ENCODE measurements at regions not wholly inside any gene's neighbourhood (a gene's known extent, or its start where the extent isn't known, plus 50 kb on each side); places are given as distances from the start of the nearest gene placed in this dataset.
A peak's percentile ranks its signal among the peaks of the same experiment; 100 is the strongest.

- H3K4me3 ChIP-seq (ENCODE audit: low read length), result no peak overlapping the region
- DNase-seq, result no peak
- H3K36me3 ChIP-seq (ENCODE audit: control insufficient read depth, insufficient read depth, low read length), result no peaks in the 10 kb centered on the region
- no peaks in the 10 kb centered on the region for H3K27me3 ChIP-seq (ENCODE audit: control insufficient read depth, insufficient read depth, low read length)
- no CpG with 5 or more reads among the region's 3 CpGs for WGBS (ENCODE audit: insufficient coverage)
- no peaks in the 10 kb centered on the region for H3K9me3 ChIP-seq (replicated peaks; ENCODE audit: control insufficient read depth, low read depth, low read length)
- H3K27ac ChIP-seq (ENCODE audit: low read length), result no peak overlapping the region
- no peaks in the 10 kb centered on the region for H3K4me1 ChIP-seq (ENCODE audit: control insufficient read depth, insufficient read depth, low read length)
These were observed 533.2 kb upstream of the PCDH9 start for GRCh38 chr13:67763384-67763783.

GRCh38 chr13:67758975-67759374, 528.8 kb upstream of the PCDH9 start:
- H3K36me3 ChIP-seq (ENCODE audit: control insufficient read depth, insufficient read depth, low read length), result no peaks in the 10 kb centered on the region
- 60% methylated on average over 1 of the region's 5 CpGs for WGBS (ENCODE audit: insufficient coverage)
- H3K27ac ChIP-seq (ENCODE audit: low read length), result no peak overlapping the region
- H3K4me3 ChIP-seq (ENCODE audit: low read length), result no peak overlapping the region
- no peaks in the 10 kb centered on the region for H3K9me3 ChIP-seq (replicated peaks; ENCODE audit: control insufficient read depth, low read depth, low read length)
- DNase-seq, result no peak
- no peaks in the 10 kb centered on the region for H3K27me3 ChIP-seq (ENCODE audit: control insufficient read depth, insufficient read depth, low read length)
- H3K4me1 ChIP-seq (ENCODE audit: control insufficient read depth, insufficient read depth, low read length), result no peaks in the 10 kb centered on the region

DNA sequence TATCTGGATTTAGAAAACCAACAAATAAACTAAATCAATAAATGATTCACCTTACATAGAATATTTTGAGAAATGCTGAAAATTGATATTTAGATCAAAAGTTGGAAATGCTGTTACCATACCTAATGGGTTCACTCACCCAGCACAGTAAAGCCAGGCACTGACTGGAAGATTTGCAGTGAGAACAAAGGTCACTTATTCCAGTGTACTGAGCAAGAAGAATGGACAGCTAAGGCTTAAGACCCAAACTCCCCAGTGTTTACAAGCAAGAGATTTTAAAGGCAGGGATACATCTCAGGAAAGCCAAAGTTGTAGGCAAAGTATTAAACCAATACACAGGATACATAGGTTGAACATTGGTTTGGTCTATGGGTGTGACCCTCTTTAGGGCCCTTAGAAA, 523.9 kb upstream of the PCDH9 start:
- H3K27me3 ChIP-seq (ENCODE audit: control insufficient read depth, insufficient read depth, low read length), result no peaks in the 10 kb centered on the region
- H3K4me3 ChIP-seq (ENCODE audit: low read length), result no peak overlapping the region
- no peak for DNase-seq
- H3K4me1 ChIP-seq (ENCODE audit: control insufficient read depth, insufficient read depth, low read length), result no peaks in the 10 kb centered on the region
- H3K9me3 ChIP-seq (replicated peaks; ENCODE audit: control insufficient read depth, low read depth, low read length), result no peaks in the 10 kb centered on the region
- H3K36me3 ChIP-seq (ENCODE audit: control insufficient read depth, insufficient read depth, low read length), result no peaks in the 10 kb centered on the region
- no peak overlapping the region for H3K27ac ChIP-seq (ENCODE audit: low read length)

- no peaks in the 10 kb centered on the region for H3K36me3 ChIP-seq (ENCODE audit: control insufficient read depth, insufficient read depth, low read length)
- no CpG with 5 or more reads among the region's 1 CpG for WGBS (ENCODE audit: insufficient coverage)
- H3K27ac ChIP-seq (ENCODE audit: low read length), result no peak overlapping the region
- no peaks in the 10 kb centered on the region for H3K9me3 ChIP-seq (replicated peaks; ENCODE audit: control insufficient read depth, low read depth, low read length)
- no peak overlapping the region for H3K4me3 ChIP-seq (ENCODE audit: low read length)
- no peaks in the 10 kb centered on the region for H3K27me3 ChIP-seq (ENCODE audit: control insufficient read depth, insufficient read depth, low read length)
- DNase-seq, result peak; percentile 33
- no peaks in the 10 kb centered on the region for H3K4me1 ChIP-seq (ENCODE audit: control insufficient read depth, insufficient read depth, low read length)
These were observed 522.6 kb upstream of the PCDH9 start for GRCh38 chr13:67752759-67753158.

DNA sequence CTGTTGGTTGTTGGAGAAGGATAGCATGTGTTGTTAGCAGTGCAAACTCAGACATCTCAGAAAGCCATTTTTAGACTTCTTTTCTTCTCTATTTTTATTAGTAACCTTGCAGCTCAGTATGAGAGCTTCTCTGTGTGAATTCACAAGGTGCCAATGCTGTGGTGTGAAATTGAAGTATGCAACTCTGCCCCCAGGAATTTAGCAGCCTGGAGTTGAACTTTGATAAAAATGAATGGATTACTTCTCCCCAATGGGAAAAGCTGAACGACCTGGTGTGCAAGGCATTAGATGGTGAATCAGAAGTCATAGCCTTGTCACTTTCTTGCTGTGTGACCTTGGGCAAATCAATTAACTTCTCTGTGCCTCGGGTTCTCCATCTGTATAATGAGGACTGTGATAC, 512.3 kb upstream of the PCDH9 start:
- no peak overlapping the region for H3K27ac ChIP-seq (ENCODE audit: low read length)
- no peaks in the 10 kb centered on the region for H3K27me3 ChIP-seq (ENCODE audit: control insufficient read depth, insufficient read depth, low read length)
- no peaks in the 10 kb centered on the region for H3K36me3 ChIP-seq (ENCODE audit: control insufficient read depth, insufficient read depth, low read length)
- no peaks in the 10 kb centered on the region for H3K9me3 ChIP-seq (replicated peaks; ENCODE audit: control insufficient read depth, low read depth, low read length)
- WGBS (ENCODE audit: insufficient coverage), result no CpG with 5 or more reads among the region's 2 CpGs
- H3K4me3 ChIP-seq (ENCODE audit: low read length), result no peak overlapping the region
- DNase-seq, result no peak
- H3K4me1 ChIP-seq (ENCODE audit: control insufficient read depth, insufficient read depth, low read length), result no peaks in the 10 kb centered on the region

GRCh38 chr13:67740871-67741535, 510.9 kb upstream of the PCDH9 start:
- Histone ChIP-seq H3K36me3 (ENCODE audit: control insufficient read depth, insufficient read depth, low read length) (no peaks in the 10 kb centered on the region), H3K9me3 (replicated peaks; ENCODE audit: control insufficient read depth, low read depth, low read length) (no peaks in the 10 kb centered on the region), H3K27me3 (ENCODE audit: control insufficient read depth, insufficient read depth, low read length) (no peaks in the 10 kb centered on the region), H3K4me1 (ENCODE audit: control insufficient read depth, insufficient read depth, low read length) (no peaks in the 10 kb centered on the region), H3K4me3 (ENCODE audit: low read length) (no peak overlapping the region), H3K27ac (ENCODE audit: low read length) (no peak overlapping the region)
- no CpG with 5 or more reads among the region's 4 CpGs for WGBS (ENCODE audit: insufficient coverage)
- no peak for DNase-seq

DNA sequence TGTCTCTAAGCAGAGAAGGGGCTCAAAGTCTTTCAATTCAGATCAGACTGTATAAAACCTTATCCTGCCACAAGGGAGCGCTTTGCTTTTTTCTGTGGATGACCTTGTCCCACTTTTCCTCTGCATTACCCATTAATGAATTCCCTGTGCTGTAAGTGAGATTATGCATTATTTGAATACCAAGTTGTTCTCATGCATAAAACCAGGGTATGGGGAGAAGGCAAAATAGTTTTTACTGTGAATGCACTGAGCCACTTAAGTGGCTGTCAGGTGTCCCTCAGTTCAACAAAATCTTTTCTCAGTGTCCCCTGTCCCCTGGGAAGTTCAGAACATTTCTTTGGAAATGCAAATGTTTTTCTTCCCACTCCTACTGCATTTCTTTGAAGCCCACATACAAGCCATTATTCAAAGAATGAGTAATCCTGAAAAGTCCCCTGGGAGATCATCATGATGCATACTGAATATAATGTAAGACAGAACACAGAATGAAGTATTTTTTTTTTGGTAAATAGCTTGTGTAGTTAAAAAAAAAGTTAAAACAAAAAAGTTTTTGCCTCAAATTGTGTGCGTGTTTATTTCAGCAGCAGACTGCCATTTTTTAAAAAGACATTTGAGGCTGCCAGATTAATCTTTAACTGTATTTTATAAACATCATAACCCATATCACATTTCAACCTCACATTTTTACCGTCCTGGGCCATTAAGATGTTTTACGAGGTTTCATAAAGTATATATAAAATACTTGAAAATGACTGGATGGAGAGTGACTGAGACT, 506.7 kb upstream of the PCDH9 start:
- DNase-seq, result peak; percentile 85
- Histone ChIP-seq H3K27ac (ENCODE audit: low read length) (no peak overlapping the region), H3K9me3 (replicated peaks; ENCODE audit: control insufficient read depth, low read depth, low read length) (no peaks in the 10 kb centered on the region), H3K4me1 (ENCODE audit: control insufficient read depth, insufficient read depth, low read length) (no peaks in the 10 kb centered on the region), H3K4me3 (ENCODE audit: low read length) (no peak overlapping the region), H3K36me3 (ENCODE audit: control insufficient read depth, insufficient read depth, low read length) (no peaks in the 10 kb centered on the region), H3K27me3 (ENCODE audit: control insufficient read depth, insufficient read depth, low read length) (no peaks in the 10 kb centered on the region)
- no CpG with 5 or more reads among the region's 4 CpGs for WGBS (ENCODE audit: insufficient coverage)

- DNase-seq, result no peak
- Histone ChIP-seq H3K9me3 (replicated peaks; ENCODE audit: control insufficient read depth, low read depth, low read length) (no peaks in the 10 kb centered on the region), H3K4me1 (ENCODE audit: control insufficient read depth, insufficient read depth, low read length) (no peaks in the 10 kb centered on the region), H3K27me3 (ENCODE audit: control insufficient read depth, insufficient read depth, low read length) (no peaks in the 10 kb centered on the region), H3K36me3 (ENCODE audit: control insufficient read depth, insufficient read depth, low read length) (no peaks in the 10 kb centered on the region), H3K4me3 (ENCODE audit: low read length) (no peak overlapping the region), H3K27ac (ENCODE audit: low read length) (no peak overlapping the region)
- no CpG with 5 or more reads among the region's 1 CpG for WGBS (ENCODE audit: insufficient coverage)
These were observed 505.5 kb upstream of the PCDH9 start for GRCh38 chr13:67735651-67736050.

- no peak overlapping the region for H3K4me3 ChIP-seq (ENCODE audit: low read length)
- peak; percentile 45 for DNase-seq
- H3K9me3 ChIP-seq (replicated peaks; ENCODE audit: control insufficient read depth, low read depth, low read length), result peaks cover 4% of the 10 kb centered on the region
- no peaks in the 10 kb centered on the region for H3K36me3 ChIP-seq (ENCODE audit: control insufficient read depth, insufficient read depth, low read length)
- H3K4me1 ChIP-seq (ENCODE audit: control insufficient read depth, insufficient read depth, low read length), result no peaks in the 10 kb centered on the region
- no peak overlapping the region for H3K27ac ChIP-seq (ENCODE audit: low read length)
- WGBS (ENCODE audit: insufficient coverage), result 41% methylated on average over 2 of the region's 3 CpGs
- no peaks in the 10 kb centered on the region for H3K27me3 ChIP-seq (ENCODE audit: control insufficient read depth, insufficient read depth, low read length)
These were observed 496.8 kb upstream of the PCDH9 start for GRCh38 chr13:67726979-67727378.

GRCh38 chr13:67725999-67726398, 495.9 kb upstream of the PCDH9 start:
- no peak for DNase-seq
- Histone ChIP-seq H3K27ac (ENCODE audit: low read length) (no peak overlapping the region), H3K36me3 (ENCODE audit: control insufficient read depth, insufficient read depth, low read length) (no peaks in the 10 kb centered on the region), H3K27me3 (ENCODE audit: control insufficient read depth, insufficient read depth, low read length) (no peaks in the 10 kb centered on the region), H3K9me3 (replicated peaks; ENCODE audit: control insufficient read depth, low read depth, low read length) (peaks cover 4% of the 10 kb centered on the region), H3K4me1 (ENCODE audit: control insufficient read depth, insufficient read depth, low read length) (no peaks in the 10 kb centered on the region), H3K4me3 (ENCODE audit: low read length) (no peak overlapping the region)
- no CpG with 5 or more reads among the region's 2 CpGs for WGBS (ENCODE audit: insufficient coverage)

All from muscle of leg (tissue), 3 donors.